ENCODE measurements at regions not wholly inside any gene's neighbourhood (a gene's known extent, or its start where the extent isn't known, plus 50 kb on each side); places are given as distances from the start of the nearest gene placed in this dataset.

GRCh38 chr1:184255560-184255959 lies 131.3 kb upstream of the C1orf21 start:
- no peak for TF ChIP-seq CTCF (conservative IDR thresholded peaks at IDR 0.05 in 1 of 2, IDR thresholded peaks at IDR 0.05 in 1 of 2; ENCODE audit: low read depth in 1 of 2, low read length in 2 of 2)
- TF ChIP-seq EZH2 (IDR thresholded peaks at IDR 0.05; ENCODE audit: low read length, missing control alignments), result no peak

Measured in fibroblast of lung (primary cell).